PC-9 (cell line): ENCODE measurements at regions not wholly inside any gene's neighbourhood (a gene's known extent, or its start where the extent isn't known, plus 50 kb on each side); places are given as distances from the start of the nearest gene placed in this dataset.
"Not testable (repeated sequence)": the region's sequence is repeated elsewhere in the genome, so short reads cannot be mapped to it uniquely, and the experiment has no call there.

Experiments
- BruUV-seq: library from RNA; stranded (reverse); fragments of 400-500 nt; replicated peaks from 2 replicates; lab custom pipeline; 2021; lab: Mats Ljungman, UMichigan
- CTCF ChIA-PET: fragments of 300-600 bp; sonication (Branson Sonifier 250); formaldehyde crosslinking; loops from one replicate; lab custom pipeline; 2022; ENCODE audit warnings: antibody characterized with exemption; lab: Charles Lee
- POLR2A ChIA-PET: fragments of 300-600 bp; sonication (Branson Sonifier 250); formaldehyde crosslinking; loops from one replicate; lab custom pipeline; 2022; ENCODE audit warnings: antibody characterized with exemption; ENCODE audit not compliant: unreplicated experiment; lab: Charles Lee
- DNase-seq, 2 experiments: peaks; one replicate each; pipeline versions ENCODE4 v3.0.0 to v3.0.0-alpha.2; 2015 to 2022; ENCODE audit warnings: mixed read lengths in 1 of 2
- H2AFZ ChIP-seq: fragments of 200-600 bp; sonication (generic); 2 replicates; pipeline ENCODE4 v1.8.1; 2017; ENCODE audit warnings: antibody characterized with exemption
- H3F3A ChIP-seq: fragments of 200-600 bp; sonication (generic); 2 replicates; pipeline ENCODE4 v1.8.1; 2017; ENCODE audit warnings: antibody characterized with exemption, mild to moderate bottlenecking, low read depth; ENCODE audit not compliant: insufficient read depth
- H3K27ac ChIP-seq: fragments of 200-600 bp; sonication (generic); 2 replicates; pipeline ENCODE4 v1.6.1; 2016; ENCODE audit warnings: mixed run types
- H3K27me3 ChIP-seq: fragments of 200-600 bp; sonication (generic); 2 replicates; pipeline ENCODE4 v1.6.1; 2016; ENCODE audit warnings: low read depth, mixed run types; ENCODE audit not compliant: insufficient read depth
- H3K36me3 ChIP-seq: fragments of 200-600 bp; sonication (generic); 2 replicates; pipeline ENCODE4 v1.6.1; 2016; ENCODE audit warnings: low read depth, mixed run types
- H3K4me1 ChIP-seq: fragments of 200-600 bp; sonication (generic); replicated peaks from 2 replicates; pipeline ENCODE4 v1.6.1; 2016; ENCODE audit warnings: mixed run types; ENCODE audit not compliant: insufficient read depth
- H3K4me2 ChIP-seq: fragments of 200-600 bp; sonication (generic); 2 replicates; pipeline ENCODE4 v1.6.1; 2017; ENCODE audit warnings: mixed run types
- H3K4me3 ChIP-seq: fragments of 200-600 bp; sonication (generic); 2 replicates; pipeline ENCODE4 v1.6.1; 2016; ENCODE audit warnings: mixed run types
- H3K79me2 ChIP-seq: fragments of 200-600 bp; sonication (generic); 2 replicates; pipeline ENCODE4 v1.6.1; 2017; ENCODE audit warnings: low read depth, mixed run types
- H3K9me2 ChIP-seq: fragments of 200-600 bp; sonication (generic); 2 replicates; pipeline ENCODE4 v1.8.1; 2017; ENCODE audit warnings: mild to moderate bottlenecking; ENCODE audit not compliant: insufficient read depth
- H3K9me3 ChIP-seq: fragments of 200-600 bp; sonication (generic); 2 replicates; pipeline ENCODE4 v1.8.1; 2016; ENCODE audit warnings: low read depth; ENCODE audit not compliant: insufficient read depth
- H4K20me1 ChIP-seq: fragments of 200-600 bp; sonication (generic); 2 replicates; pipeline ENCODE4 v1.8.1; 2017; ENCODE audit not compliant: insufficient read depth
- EZH2 ChIP-seq: fragments of 200-600 bp; sonication (generic); IDR thresholded peaks from 2 replicates; pipeline ENCODE4 v1.8.0; 2017; ENCODE audit warnings: antibody characterized with exemption, low read depth
- intact Hi-C: fragments of 100-400 bp; cut with micrococcal nuclease; formaldehyde crosslinking; loops from one replicate; pipeline ENCODE4 v1.10.0; 2022; ENCODE audit not compliant: unreplicated experiment
- TF ChIP-seq, protein P1 (sequence below): fragments of 200-600 bp; sonication (generic); conservative IDR thresholded peaks from 2 replicates; pipeline ENCODE4 v1.6.1; 2017; ENCODE audit warnings: mixed run types, antibody characterized with exemption, mild to moderate bottlenecking, moderate library complexity

DNA sequence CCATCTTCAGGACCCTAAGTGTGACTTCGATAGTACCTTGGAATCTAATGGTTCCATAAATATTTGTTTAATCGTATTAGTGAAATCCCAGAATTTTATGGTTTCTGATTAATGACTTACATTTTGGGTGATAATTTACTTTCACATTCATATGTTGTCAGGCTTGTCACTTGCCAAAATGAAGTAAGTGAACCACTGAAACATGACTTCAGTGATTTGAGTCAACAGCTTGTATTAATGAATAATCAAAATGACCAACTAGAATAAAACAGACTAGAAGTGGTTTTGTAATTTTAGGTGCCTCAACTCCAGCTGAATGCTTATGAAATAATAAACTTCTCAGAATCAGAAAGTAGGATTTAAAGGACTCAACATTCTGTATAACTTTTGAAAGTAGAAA lies 517.1 kb downstream of the PRKD1 start:
- no peaks in the 10 kb centered on the region for H3K27me3 ChIP-seq
- intact Hi-C loops = no loop called here
- H4K20me1 ChIP-seq = no peaks in the 10 kb centered on the region
- no peaks in the 10 kb centered on the region for H3K79me2 ChIP-seq
- CTCF ChIA-PET = no interaction called here
- no TSS peak for BruUV-seq
- DNase-seq = no peak
- H3K4me3 ChIP-seq = no peak overlapping the region
- H3K4me2 ChIP-seq = no peak overlapping the region
- H3F3A ChIP-seq = no peaks in the 10 kb centered on the region
- H2AFZ ChIP-seq = no peak overlapping the region
- H3K4me1 ChIP-seq = no peaks in the 10 kb centered on the region
- no peaks in the 10 kb centered on the region for H3K36me3 ChIP-seq
- H3K27ac ChIP-seq = no peak overlapping the region
- H3K9me2 ChIP-seq = no peaks in the 10 kb centered on the region
- TF ChIP-seq, protein P1, sequence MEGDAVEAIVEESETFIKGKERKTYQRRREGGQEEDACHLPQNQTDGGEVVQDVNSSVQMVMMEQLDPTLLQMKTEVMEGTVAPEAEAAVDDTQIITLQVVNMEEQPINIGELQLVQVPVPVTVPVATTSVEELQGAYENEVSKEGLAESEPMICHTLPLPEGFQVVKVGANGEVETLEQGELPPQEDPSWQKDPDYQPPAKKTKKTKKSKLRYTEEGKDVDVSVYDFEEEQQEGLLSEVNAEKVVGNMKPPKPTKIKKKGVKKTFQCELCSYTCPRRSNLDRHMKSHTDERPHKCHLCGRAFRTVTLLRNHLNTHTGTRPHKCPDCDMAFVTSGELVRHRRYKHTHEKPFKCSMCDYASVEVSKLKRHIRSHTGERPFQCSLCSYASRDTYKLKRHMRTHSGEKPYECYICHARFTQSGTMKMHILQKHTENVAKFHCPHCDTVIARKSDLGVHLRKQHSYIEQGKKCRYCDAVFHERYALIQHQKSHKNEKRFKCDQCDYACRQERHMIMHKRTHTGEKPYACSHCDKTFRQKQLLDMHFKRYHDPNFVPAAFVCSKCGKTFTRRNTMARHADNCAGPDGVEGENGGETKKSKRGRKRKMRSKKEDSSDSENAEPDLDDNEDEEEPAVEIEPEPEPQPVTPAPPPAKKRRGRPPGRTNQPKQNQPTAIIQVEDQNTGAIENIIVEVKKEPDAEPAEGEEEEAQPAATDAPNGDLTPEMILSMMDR = no peak
- no peak for TF ChIP-seq EZH2
- POLR2A ChIA-PET = no interaction called here
- H3K9me3 ChIP-seq = no peaks in the 10 kb centered on the region; the same call in 1 of the 2 replicates

DNA sequence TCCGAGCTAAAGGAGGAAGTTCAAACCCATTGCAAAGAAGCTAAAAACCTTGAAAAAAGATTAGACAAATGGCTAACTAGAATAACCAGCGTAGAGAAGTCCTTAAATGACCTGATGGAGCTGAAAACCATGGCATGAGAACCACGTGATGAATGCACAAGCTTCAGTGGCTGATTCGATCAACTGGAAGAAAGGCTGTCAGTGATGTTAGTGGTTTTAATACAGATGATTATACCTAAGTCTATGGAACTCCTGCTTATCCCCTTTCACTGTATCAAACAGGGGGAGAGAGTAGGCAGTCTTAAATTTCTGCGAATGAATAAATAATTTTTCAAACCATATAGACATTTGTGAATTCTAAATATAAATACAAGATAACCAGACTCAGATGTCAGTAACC lies 512.7 kb downstream of the PRKD1 start:
- H2AFZ ChIP-seq, BruUV-seq, H3F3A ChIP-seq, POLR2A ChIA-PET, H3K27me3 ChIP-seq, H4K20me1 ChIP-seq, H3K4me2 ChIP-seq, H3K4me1 ChIP-seq, DNase-seq, H3K9me2 ChIP-seq, H3K4me3 ChIP-seq, CTCF ChIA-PET, H3K27ac ChIP-seq, H3K9me3 ChIP-seq, H3K79me2 ChIP-seq, H3K36me3 ChIP-seq, intact Hi-C loops: not testable (repeated sequence)

DNA sequence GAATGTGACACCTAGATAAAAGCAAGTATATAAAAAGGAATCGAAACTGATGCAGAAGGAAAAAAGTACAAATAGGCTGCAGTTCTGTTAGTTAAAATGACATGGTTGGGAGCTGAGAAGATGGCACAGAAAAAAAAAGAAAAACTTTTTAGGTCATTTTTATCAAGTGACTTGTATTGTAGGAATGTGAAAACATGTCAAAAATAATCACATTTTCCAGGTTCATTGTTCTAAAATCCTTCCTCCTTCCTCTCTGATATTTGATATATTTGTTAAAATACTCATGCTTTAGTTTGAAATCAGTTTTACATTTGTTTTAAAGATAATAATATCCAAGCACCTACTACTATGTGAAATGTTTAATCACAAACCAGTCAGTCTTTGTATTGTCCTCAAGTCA lies 507.9 kb downstream of the PRKD1 start:
- Histone ChIP-seq H3K4me1 (no peaks in the 10 kb centered on the region), H3K27me3 (no peaks in the 10 kb centered on the region), H3K27ac (no peak overlapping the region), H3F3A (no peaks in the 10 kb centered on the region), H3K36me3 (no peaks in the 10 kb centered on the region), H4K20me1 (no peaks in the 10 kb centered on the region), H2AFZ (no peak overlapping the region), H3K9me3 (no peaks in the 10 kb centered on the region), H3K9me2 (no peaks in the 10 kb centered on the region), H3K4me2 (no peak overlapping the region), H3K79me2 (no peaks in the 10 kb centered on the region), H3K4me3 (no peak overlapping the region)
- TF ChIP-seq, protein P1 = no peak
- no peak for TF ChIP-seq EZH2
- no TSS peak for BruUV-seq
- DNase-seq = no peak
- ChIA-PET POLR2A (no interaction called here), CTCF (no interaction called here)
- intact Hi-C loops = no loop called here

DNA sequence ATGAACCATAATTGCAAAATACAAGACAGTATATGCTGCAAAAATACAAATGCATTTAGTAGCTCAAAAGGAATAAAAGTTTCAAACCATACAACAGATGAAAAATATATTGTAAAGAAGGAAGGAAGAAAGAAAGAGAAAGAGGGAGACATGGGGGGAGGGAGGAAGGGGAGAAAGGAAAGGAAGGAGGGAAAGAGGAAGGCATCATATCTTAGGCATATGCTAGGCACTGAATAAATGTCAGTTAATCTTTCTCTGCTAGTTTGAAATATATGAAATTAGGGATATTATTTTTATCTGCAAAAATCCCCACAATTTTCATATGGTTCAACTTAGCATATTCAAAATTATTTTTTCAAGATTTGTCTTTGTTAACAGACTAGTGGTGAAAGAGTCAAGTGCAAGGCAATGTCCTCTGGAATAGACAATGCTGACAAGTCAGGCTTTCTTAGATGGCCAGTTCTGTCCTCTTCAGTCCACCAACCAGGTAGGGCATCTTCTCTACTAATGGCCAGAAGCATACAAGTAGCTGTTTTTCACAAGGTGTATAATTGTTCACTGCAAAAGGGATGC lies 506.4 kb downstream of the PRKD1 start:
- Histone ChIP-seq H3K27me3 (no peaks in the 10 kb centered on the region), H3K36me3 (no peaks in the 10 kb centered on the region), H3K9me2 (no peaks in the 10 kb centered on the region), H3K79me2 (no peaks in the 10 kb centered on the region), H4K20me1 (no peaks in the 10 kb centered on the region), H3K4me2 (no peak overlapping the region), H3K9me3 (no peaks in the 10 kb centered on the region), H3K27ac (no peak overlapping the region), H3F3A (no peaks in the 10 kb centered on the region), H2AFZ (no peak overlapping the region), H3K4me3 (no peak overlapping the region), H3K4me1 (no peaks in the 10 kb centered on the region)
- no peak for DNase-seq
- BruUV-seq = no TSS peak
- POLR2A ChIA-PET = no interaction called here
- intact Hi-C loops = no loop called here
- TF ChIP-seq, protein P1 = no peak
- no peak for TF ChIP-seq EZH2
- CTCF ChIA-PET = no interaction called here
